Panc1 (cell line): ENCODE measurements at regions not wholly inside any gene's neighbourhood (a gene's known extent, or its start where the extent isn't known, plus 50 kb on each side); places are given as distances from the start of the nearest gene placed in this dataset.

Experiments
- POLR2AphosphoS5 ChIP-seq: IDR thresholded peaks from 2 replicates; pipeline ENCODE4 v1.6.1; 2012; ENCODE audit warnings: mild to moderate bottlenecking, low read depth, low read length, moderate library complexity
- TF ChIP-seq, protein P1 (sequence below): fragments of 450-650 bp; IDR thresholded peaks from 2 replicates; pipeline ENCODE4 v1.5.1; 2017; ENCODE audit warnings: mild to moderate bottlenecking

- no peak for TF ChIP-seq POLR2AphosphoS5
- TF ChIP-seq, protein P1, sequence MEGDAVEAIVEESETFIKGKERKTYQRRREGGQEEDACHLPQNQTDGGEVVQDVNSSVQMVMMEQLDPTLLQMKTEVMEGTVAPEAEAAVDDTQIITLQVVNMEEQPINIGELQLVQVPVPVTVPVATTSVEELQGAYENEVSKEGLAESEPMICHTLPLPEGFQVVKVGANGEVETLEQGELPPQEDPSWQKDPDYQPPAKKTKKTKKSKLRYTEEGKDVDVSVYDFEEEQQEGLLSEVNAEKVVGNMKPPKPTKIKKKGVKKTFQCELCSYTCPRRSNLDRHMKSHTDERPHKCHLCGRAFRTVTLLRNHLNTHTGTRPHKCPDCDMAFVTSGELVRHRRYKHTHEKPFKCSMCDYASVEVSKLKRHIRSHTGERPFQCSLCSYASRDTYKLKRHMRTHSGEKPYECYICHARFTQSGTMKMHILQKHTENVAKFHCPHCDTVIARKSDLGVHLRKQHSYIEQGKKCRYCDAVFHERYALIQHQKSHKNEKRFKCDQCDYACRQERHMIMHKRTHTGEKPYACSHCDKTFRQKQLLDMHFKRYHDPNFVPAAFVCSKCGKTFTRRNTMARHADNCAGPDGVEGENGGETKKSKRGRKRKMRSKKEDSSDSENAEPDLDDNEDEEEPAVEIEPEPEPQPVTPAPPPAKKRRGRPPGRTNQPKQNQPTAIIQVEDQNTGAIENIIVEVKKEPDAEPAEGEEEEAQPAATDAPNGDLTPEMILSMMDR = no peak
Observed at GRCh38 chr12:107574691-107575090, 110.9 kb upstream of the PWP1 start.
